HCT116 (cell line): ENCODE measurements at regions not wholly inside any gene's neighbourhood (a gene's known extent, or its start where the extent isn't known, plus 50 kb on each side); places are given as distances from the start of the nearest gene placed in this dataset.

Experiments used
- ATF3 ChIP-seq: IDR thresholded peaks from 2 replicates; pipeline ENCODE4 v1.6.1; 2012
- CTCF ChIP-seq, 3 experiments: fragments of 200-600 bp in 1 of 3; sonication (generic) in 1 of 3; IDR thresholded peaks in 2 of 3; conservative IDR thresholded peaks in 1 of 3; 2 replicates each; pipeline ENCODE4 v1.5.1; 2012 to 2017; ENCODE audit warnings: low read depth in 2 of 3, low read length in 2 of 3, antibody characterized with exemption in 1 of 3, borderline replicate concordance in 1 of 3, control low read depth in 1 of 3, mild to moderate bottlenecking in 1 of 3, mixed read lengths in 1 of 3, mixed run types in 1 of 3, moderate library complexity in 1 of 3; ENCODE audit not compliant: insufficient read depth in 1 of 3
- POLR2A ChIP-seq: IDR thresholded peaks from 2 replicates; pipeline ENCODE4 v1.7.0; 2011; ENCODE audit warnings: borderline replicate concordance; ENCODE audit not compliant: insufficient read depth, insufficient read length; ENCODE audit errors: extremely low read depth
- RAD21 ChIP-seq: IDR thresholded peaks from 2 replicates; pipeline ENCODE4 v1.6.1; 2012; ENCODE audit warnings: low read depth, mild to moderate bottlenecking
- SRF ChIP-seq: IDR thresholded peaks from 2 replicates; pipeline ENCODE4 v1.6.1; 2012; ENCODE audit warnings: low read depth
- ZBTB33 ChIP-seq: IDR thresholded peaks from 2 replicates; pipeline ENCODE4 v1.6.1; 2011; ENCODE audit warnings: mild to moderate bottlenecking, low read length, moderate library complexity; ENCODE audit not compliant: insufficient replicate concordance; ENCODE audit errors: extremely low read depth

- TF ChIP-seq ZBTB33, result no peak
- TF ChIP-seq SRF, result no peak
- TF ChIP-seq RAD21, result no peak
- no peak for TF ChIP-seq CTCF (IDR thresholded peaks at IDR 0.05 in 2 of 3, conservative IDR thresholded peaks at IDR 0.05 in 1 of 3; ENCODE audit: borderline replicate concordance in 1 of 3, insufficient read depth in 1 of 3, low read depth in 2 of 3, low read length in 2 of 3)
- no peak for TF ChIP-seq POLR2A
- TF ChIP-seq ATF3, result no peak
Observed at GRCh38 chrY:7419165-7419564, 507.6 kb upstream of the AMELY start.
